Testis (tissue), 2 donors: ENCODE measurements at regions not wholly inside any gene's neighbourhood (a gene's known extent, or its start where the extent isn't known, plus 50 kb on each side); places are given as distances from the start of the nearest gene placed in this dataset.

Experiments used
- CTCF ChIP-seq, 3 experiments: fragments of 450-650 bp in 2 of 3; fragments of 200-600 bp in 1 of 3; sonication (generic) in 1 of 3; IDR thresholded peaks; one replicate each; pipeline ENCODE4 v1.5.1; 2016 to 2019; ENCODE audit warnings: antibody characterized with exemption in 3 of 3, mild to moderate bottlenecking in 2 of 3, moderate library complexity in 1 of 3
- POLR2A ChIP-seq: fragments of 450-650 bp; IDR thresholded peaks from one replicate; pipeline ENCODE4 v1.6.1; 2017; ENCODE audit warnings: antibody characterized with exemption, mild to moderate bottlenecking, moderate library complexity

GRCh38 chr1:118303534-118303933 lies 118.5 kb upstream of the SPAG17 start:
- no peak for TF ChIP-seq POLR2A
- no peak for TF ChIP-seq CTCF (IDR thresholded peaks at IDR 0.05)
